HepG2 (cell line): ENCODE measurements at regions not wholly inside any gene's neighbourhood (a gene's known extent, or its start where the extent isn't known, plus 50 kb on each side); places are given as distances from the start of the nearest gene placed in this dataset.

Source experiments
- ATAC-seq: fragments of 200-7000 bp; cut with Tn5 transposase; 3 replicates; pipeline ENCODE4 v1.9.1; 2020; ENCODE audit warnings: mild to moderate bottlenecking, moderate library complexity
- BruUV-seq: library from RNA; stranded (reverse); fragments of 400-500 nt; replicated peaks from 2 replicates; lab custom pipeline; 2021; lab: Mats Ljungman, UMichigan
- CTCF ChIA-PET: fragments of 300-600 bp; formaldehyde crosslinking; extraction: SDS; loops from one replicate; lab custom pipeline; 2021; ENCODE audit warnings: low total read pairs, inconsistent platforms, low intra/inter-chr PET ratio; lab: Yijun Ruan, JAX
- POLR2A ChIA-PET: fragments of 350-600 bp; sonication (Branson Sonifier 250); formaldehyde crosslinking; loops from one replicate; lab custom pipeline; 2020; ENCODE audit warnings: antibody characterized with exemption, inconsistent platforms; lab: Yijun Ruan, JAX
- DNase-seq: peaks from one replicate; pipeline ENCODE4 v3.0.0-alpha.2; 2015; ENCODE audit warnings: low spot score
- FAIRE-seq: peaks from 3 replicates; lab custom pipeline; 2011; peaks lifted over from hg19 to GRCh38; lab: Jason Lieb, UNC
- H2AFZ ChIP-seq: one replicate; pipeline ENCODE4 v1.6.1; 2011; ENCODE audit warnings: low read length, inconsistent platforms
- H3K27ac ChIP-seq: fragments of 300-600 bp; 3 replicates; pipeline ENCODE4 v1.8.0; 2011; ENCODE audit warnings: mixed run types, mild to moderate bottlenecking, mixed read lengths, low read length, inconsistent platforms; ENCODE audit not compliant: insufficient read depth; ENCODE audit errors: extremely low read length
- H3K27me3 ChIP-seq, 2 experiments: fragments of 200-600 bp in 1 of 2; 2 replicates in 1 of 2; 3 replicates in 1 of 2; pipeline versions ENCODE4 v1.6.0 to v1.8.0; 2011; ENCODE audit warnings: low read length in 2 of 2, mild to moderate bottlenecking in 2 of 2, moderate library complexity in 2 of 2, inconsistent platforms in 1 of 2; ENCODE audit not compliant: insufficient read depth in 2 of 2, control insufficient read depth in 1 of 2
- H3K36me3 ChIP-seq, 2 experiments: fragments of 200-600 bp in 1 of 2; replicated peaks in 1 of 2; 2 replicates in 1 of 2; 3 replicates in 1 of 2; pipeline versions ENCODE4 v1.5.1 to v1.8.0; 2011; ENCODE audit warnings: low read length in 2 of 2, inconsistent platforms in 1 of 2; ENCODE audit not compliant: insufficient read depth in 2 of 2, control insufficient read depth in 1 of 2
- H3K4me1 ChIP-seq: 2 replicates; pipeline ENCODE4 v1.5.1; 2012; ENCODE audit warnings: low read length, inconsistent platforms; ENCODE audit not compliant: insufficient read depth
- H3K4me2 ChIP-seq: 2 replicates; pipeline ENCODE4 v1.6.0; 2011; ENCODE audit warnings: low read depth, low read length, inconsistent platforms
- H3K4me3 ChIP-seq, 3 experiments: fragments of 200-600 bp in 1 of 3; sonication (generic), shearing (Covaris generic) in 1 of 3; replicated peaks in 1 of 3; 2 replicates each; pipeline ENCODE4 v1.5.1; 2011 to 2016; ENCODE audit warnings: low read length in 3 of 3, inconsistent platforms in 2 of 3, low read depth in 2 of 3, mild to moderate bottlenecking in 2 of 3, control low read depth in 1 of 3, mixed read lengths in 1 of 3; ENCODE audit not compliant: insufficient read depth in 1 of 3
- H3K79me2 ChIP-seq: one replicate; pipeline ENCODE4 v1.6.1; 2011; ENCODE audit warnings: low read length, inconsistent platforms; ENCODE audit not compliant: insufficient read depth
- H3K9ac ChIP-seq: 2 replicates; pipeline ENCODE4 v1.6.0; 2011; ENCODE audit warnings: mild to moderate bottlenecking, low read depth, low read length, inconsistent platforms; ENCODE audit not compliant: insufficient read depth
- H3K9me3 ChIP-seq: 2 replicates; pipeline ENCODE4 v1.5.1; 2012; ENCODE audit warnings: mild to moderate bottlenecking, low read length
- H4K20me1 ChIP-seq: 2 replicates; pipeline ENCODE4 v1.6.0; 2011; ENCODE audit warnings: inconsistent platforms, mild to moderate bottlenecking, low read length, moderate library complexity; ENCODE audit not compliant: insufficient read depth
- AHR ChIP-seq: IDR thresholded peaks from 2 replicates; pipeline ENCODE4 v1.6.1; 2018; ENCODE audit warnings: missing genetic modification reagents, missing compliant biosample characterization
- ATF1 ChIP-seq: IDR thresholded peaks from 2 replicates; pipeline ENCODE4 v1.6.1; 2016; ENCODE audit warnings: mild to moderate bottlenecking, control low read depth
- MXI1 ChIP-seq: IDR thresholded peaks from 3 replicates; pipeline ENCODE4 v1.6.1; 2012; ENCODE audit warnings: low read depth, low read length, inconsistent platforms, borderline replicate concordance
- NR2C2 ChIP-seq: sonication (generic); formaldehyde crosslinking; IDR thresholded peaks from 2 replicates; pipeline ENCODE4 v1.4.0; 2020; ENCODE audit warnings: missing genetic modification reagents, mild to moderate bottlenecking, moderate library complexity, borderline replicate concordance
- NR2F1 ChIP-seq, 2 experiments: fragments of 450-650 bp in 1 of 2; formaldehyde crosslinking in 1 of 2; IDR thresholded peaks; 2 replicates each; pipeline versions ENCODE4 v1.5.0 to v1.6.1; 2016 to 2020; ENCODE audit warnings: mild to moderate bottlenecking in 1 of 2, missing compliant biosample characterization in 1 of 2, missing genetic modification reagents in 1 of 2, moderate library complexity in 1 of 2
- SUZ12 ChIP-seq: fragments of 150-350 bp; IDR thresholded peaks from 2 replicates; pipeline ENCODE4 v1.6.1; 2014; ENCODE audit warnings: low read depth, low read length
- TARDBP ChIP-seq: sonication (generic); formaldehyde crosslinking; IDR thresholded peaks from 2 replicates; pipeline ENCODE4 v1.8.0; 2022; ENCODE audit warnings: mild to moderate bottlenecking, missing genetic modification reagents
- ZNF446 ChIP-seq: sonication (generic); formaldehyde crosslinking; IDR thresholded peaks from 2 replicates; pipeline ENCODE4 v1.5.0; 2020; ENCODE audit warnings: mild to moderate bottlenecking, missing genetic modification reagents
- ZNF546 ChIP-seq: sonication (generic); formaldehyde crosslinking; conservative IDR thresholded peaks from 2 replicates; pipeline ENCODE4 v1.8.1; 2023; ENCODE audit warnings: mild to moderate bottlenecking, missing genetic modification reagents
- ZNF589 ChIP-seq: sonication (generic); formaldehyde crosslinking; conservative IDR thresholded peaks from 2 replicates; pipeline ENCODE4 v1.8.0; 2022; ENCODE audit warnings: mild to moderate bottlenecking, moderate library complexity, missing genetic modification reagents
- WGBS: methylation state at CpG from one replicate; pipeline ENCODE4 v1.1.6; 2017; ENCODE audit warnings: low lambda C conversion rate; 5-methylcytosine and 5-hydroxymethylcytosine counted together
- in situ Hi-C: cut with HindIII; loops from 2 replicates; pipeline ENCODE4 v1.10.0; 2017; ENCODE audit warnings: low pct_unique_long_range_greater_than_20kb; ENCODE audit not compliant: extremely low pct_ligation_motif_present
- intact Hi-C: fragments of 100-400 bp; cut with micrococcal nuclease; formaldehyde crosslinking; loops from one replicate; pipeline ENCODE4 v1.10.0; 2022; ENCODE audit not compliant: unreplicated experiment
- TF ChIP-seq, protein P1 (sequence below): sonication (generic); formaldehyde crosslinking; IDR thresholded peaks from 2 replicates; pipeline ENCODE4 v1.5.0; 2020; ENCODE audit warnings: mild to moderate bottlenecking, missing genetic modification reagents
- TF ChIP-seq, protein P2 (sequence below): sonication (generic); formaldehyde crosslinking; IDR thresholded peaks from 2 replicates; pipeline ENCODE4 v1.5.0; 2020; ENCODE audit warnings: missing genetic modification reagents
- TF ChIP-seq, protein P3 (sequence below): sonication (generic); formaldehyde crosslinking; IDR thresholded peaks from 2 replicates; pipeline ENCODE4 v1.4.0; 2020; ENCODE audit warnings: low read depth, missing genetic modification reagents
- TF ChIP-seq, protein P4 (sequence below): sonication (generic); formaldehyde crosslinking; conservative IDR thresholded peaks from 2 replicates; pipeline ENCODE4 v1.4.0; 2020; ENCODE audit warnings: missing genetic modification reagents

DNA sequence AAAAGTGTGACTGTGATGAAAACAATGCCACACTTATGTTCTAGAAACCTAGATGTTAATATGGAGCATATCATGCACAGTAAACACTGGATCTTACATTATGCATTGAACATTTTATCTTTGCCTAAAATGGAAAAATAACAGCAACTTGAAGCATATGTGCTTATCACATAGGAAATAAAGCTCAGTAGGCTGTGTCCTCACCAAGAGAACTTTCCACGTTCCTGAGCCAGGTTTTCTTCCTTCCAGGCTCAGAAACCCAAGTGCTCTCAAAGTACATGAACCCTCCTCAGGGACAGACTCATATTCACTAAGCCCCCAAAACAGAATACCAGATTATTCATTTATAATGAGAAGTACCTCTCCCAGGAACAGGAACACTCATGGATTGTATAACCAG, 79.4 kb upstream of the PRKAR2B start:
- ChIA-PET POLR2A (no interaction called here), CTCF (no interaction called here)
- intact Hi-C loops (no loop called here), in situ Hi-C loops (no loop called here)
- 0% methylated on average over 1 of the region's 1 CpG for WGBS
- Histone ChIP-seq H3K4me2 (no peak overlapping the region), H3K27ac (no peak overlapping the region), H3K9ac (no peak overlapping the region), H3K79me2 (no peaks in the 10 kb centered on the region), H3K9me3 (no peaks in the 10 kb centered on the region), H3K27me3 (peaks cover 2 to 20% of the 10 kb centered on the region in 2 experiments; a peak in 3 of 5 replicates), H3K4me3 (no peak overlapping the region), H3K4me1 (no peaks in the 10 kb centered on the region), H4K20me1 (no peaks in the 10 kb centered on the region), H3K36me3 (no peaks in the 10 kb centered on the region), H2AFZ (no peak overlapping the region)
- no peak for DNase-seq
- no peak for ATAC-seq
- FAIRE-seq = no peak
- BruUV-seq = no TSS peak
- TF ChIP-seq, protein P1, sequence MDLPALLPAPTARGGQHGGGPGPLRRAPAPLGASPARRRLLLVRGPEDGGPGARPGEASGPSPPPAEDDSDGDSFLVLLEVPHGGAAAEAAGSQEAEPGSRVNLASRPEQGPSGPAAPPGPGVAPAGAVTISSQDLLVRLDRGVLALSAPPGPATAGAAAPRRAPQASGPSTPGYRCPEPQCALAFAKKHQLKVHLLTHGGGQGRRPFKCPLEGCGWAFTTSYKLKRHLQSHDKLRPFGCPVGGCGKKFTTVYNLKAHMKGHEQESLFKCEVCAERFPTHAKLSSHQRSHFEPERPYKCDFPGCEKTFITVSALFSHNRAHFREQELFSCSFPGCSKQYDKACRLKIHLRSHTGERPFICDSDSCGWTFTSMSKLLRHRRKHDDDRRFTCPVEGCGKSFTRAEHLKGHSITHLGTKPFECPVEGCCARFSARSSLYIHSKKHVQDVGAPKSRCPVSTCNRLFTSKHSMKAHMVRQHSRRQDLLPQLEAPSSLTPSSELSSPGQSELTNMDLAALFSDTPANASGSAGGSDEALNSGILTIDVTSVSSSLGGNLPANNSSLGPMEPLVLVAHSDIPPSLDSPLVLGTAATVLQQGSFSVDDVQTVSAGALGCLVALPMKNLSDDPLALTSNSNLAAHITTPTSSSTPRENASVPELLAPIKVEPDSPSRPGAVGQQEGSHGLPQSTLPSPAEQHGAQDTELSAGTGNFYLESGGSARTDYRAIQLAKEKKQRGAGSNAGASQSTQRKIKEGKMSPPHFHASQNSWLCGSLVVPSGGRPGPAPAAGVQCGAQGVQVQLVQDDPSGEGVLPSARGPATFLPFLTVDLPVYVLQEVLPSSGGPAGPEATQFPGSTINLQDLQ (CRISPR knock-in tag) = no peak
- no peak for TF ChIP-seq NR2F1 (CRISPR knock-in tag; IDR thresholded peaks at IDR 0.05)
- no peak for TF ChIP-seq ZNF446 (CRISPR knock-in tag)
- TF ChIP-seq ATF1 = no peak
- TF ChIP-seq TARDBP (CRISPR knock-in tag) = no peak
- TF ChIP-seq SUZ12 = no peak
- TF ChIP-seq, protein P2, sequence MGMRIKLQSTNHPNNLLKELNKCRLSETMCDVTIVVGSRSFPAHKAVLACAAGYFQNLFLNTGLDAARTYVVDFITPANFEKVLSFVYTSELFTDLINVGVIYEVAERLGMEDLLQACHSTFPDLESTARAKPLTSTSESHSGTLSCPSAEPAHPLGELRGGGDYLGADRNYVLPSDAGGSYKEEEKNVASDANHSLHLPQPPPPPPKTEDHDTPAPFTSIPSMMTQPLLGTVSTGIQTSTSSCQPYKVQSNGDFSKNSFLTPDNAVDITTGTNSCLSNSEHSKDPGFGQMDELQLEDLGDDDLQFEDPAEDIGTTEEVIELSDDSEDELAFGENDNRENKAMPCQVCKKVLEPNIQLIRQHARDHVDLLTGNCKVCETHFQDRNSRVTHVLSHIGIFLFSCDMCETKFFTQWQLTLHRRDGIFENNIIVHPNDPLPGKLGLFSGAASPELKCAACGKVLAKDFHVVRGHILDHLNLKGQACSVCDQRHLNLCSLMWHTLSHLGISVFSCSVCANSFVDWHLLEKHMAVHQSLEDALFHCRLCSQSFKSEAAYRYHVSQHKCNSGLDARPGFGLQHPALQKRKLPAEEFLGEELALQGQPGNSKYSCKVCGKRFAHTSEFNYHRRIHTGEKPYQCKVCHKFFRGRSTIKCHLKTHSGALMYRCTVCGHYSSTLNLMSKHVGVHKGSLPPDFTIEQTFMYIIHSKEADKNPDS = no peak
- no peak for TF ChIP-seq MXI1
- no peak for TF ChIP-seq AHR
- TF ChIP-seq, protein P3, sequence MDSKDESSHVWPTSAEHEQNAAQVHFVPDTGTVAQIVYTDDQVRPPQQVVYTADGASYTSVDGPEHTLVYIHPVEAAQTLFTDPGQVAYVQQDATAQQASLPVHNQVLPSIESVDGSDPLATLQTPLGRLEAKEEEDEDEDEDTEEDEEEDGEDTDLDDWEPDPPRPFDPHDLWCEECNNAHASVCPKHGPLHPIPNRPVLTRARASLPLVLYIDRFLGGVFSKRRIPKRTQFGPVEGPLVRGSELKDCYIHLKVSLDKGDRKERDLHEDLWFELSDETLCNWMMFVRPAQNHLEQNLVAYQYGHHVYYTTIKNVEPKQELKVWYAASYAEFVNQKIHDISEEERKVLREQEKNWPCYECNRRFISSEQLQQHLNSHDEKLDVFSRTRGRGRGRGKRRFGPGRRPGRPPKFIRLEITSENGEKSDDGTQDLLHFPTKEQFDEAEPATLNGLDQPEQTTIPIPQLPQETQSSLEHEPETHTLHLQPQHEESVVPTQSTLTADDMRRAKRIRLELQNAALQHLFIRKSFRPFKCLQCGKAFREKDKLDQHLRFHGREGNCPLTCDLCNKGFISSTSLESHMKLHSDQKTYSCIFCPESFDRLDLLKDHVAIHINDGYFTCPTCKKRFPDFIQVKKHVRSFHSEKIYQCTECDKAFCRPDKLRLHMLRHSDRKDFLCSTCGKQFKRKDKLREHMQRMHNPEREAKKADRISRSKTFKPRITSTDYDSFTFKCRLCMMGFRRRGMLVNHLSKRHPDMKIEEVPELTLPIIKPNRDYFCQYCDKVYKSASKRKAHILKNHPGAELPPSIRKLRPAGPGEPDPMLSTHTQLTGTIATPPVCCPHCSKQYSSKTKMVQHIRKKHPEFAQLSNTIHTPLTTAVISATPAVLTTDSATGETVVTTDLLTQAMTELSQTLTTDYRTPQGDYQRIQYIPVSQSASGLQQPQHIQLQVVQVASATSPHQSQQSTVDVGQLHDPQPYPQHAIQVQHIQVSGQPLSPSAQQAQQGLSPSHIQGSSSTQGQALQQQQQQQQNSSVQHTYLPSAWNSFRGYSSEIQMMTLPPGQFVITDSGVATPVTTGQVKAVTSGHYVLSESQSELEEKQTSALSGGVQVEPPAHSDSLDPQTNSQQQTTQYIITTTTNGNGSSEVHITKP (CRISPR knock-in tag) = no peak
- TF ChIP-seq, protein P4, sequence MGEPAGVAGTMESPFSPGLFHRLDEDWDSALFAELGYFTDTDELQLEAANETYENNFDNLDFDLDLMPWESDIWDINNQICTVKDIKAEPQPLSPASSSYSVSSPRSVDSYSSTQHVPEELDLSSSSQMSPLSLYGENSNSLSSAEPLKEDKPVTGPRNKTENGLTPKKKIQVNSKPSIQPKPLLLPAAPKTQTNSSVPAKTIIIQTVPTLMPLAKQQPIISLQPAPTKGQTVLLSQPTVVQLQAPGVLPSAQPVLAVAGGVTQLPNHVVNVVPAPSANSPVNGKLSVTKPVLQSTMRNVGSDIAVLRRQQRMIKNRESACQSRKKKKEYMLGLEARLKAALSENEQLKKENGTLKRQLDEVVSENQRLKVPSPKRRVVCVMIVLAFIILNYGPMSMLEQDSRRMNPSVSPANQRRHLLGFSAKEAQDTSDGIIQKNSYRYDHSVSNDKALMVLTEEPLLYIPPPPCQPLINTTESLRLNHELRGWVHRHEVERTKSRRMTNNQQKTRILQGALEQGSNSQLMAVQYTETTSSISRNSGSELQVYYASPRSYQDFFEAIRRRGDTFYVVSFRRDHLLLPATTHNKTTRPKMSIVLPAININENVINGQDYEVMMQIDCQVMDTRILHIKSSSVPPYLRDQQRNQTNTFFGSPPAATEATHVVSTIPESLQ (CRISPR knock-in tag) = no peak
- no peak for TF ChIP-seq ZNF589 (CRISPR knock-in tag)
- no peak for TF ChIP-seq NR2C2 (CRISPR knock-in tag)
- TF ChIP-seq ZNF546 (CRISPR knock-in tag) = no peak
